GM21367 (cell line): ENCODE measurements at regions not wholly inside any gene's neighbourhood (a gene's known extent, or its start where the extent isn't known, plus 50 kb on each side); places are given as distances from the start of the nearest gene placed in this dataset.

Experiments
- ATAC-seq: cut with Tn5 transposase; IDR thresholded peaks from one replicate; pipeline ENCODE4 v1.9.1; 2021; ENCODE audit not compliant: unreplicated experiment

DNA sequence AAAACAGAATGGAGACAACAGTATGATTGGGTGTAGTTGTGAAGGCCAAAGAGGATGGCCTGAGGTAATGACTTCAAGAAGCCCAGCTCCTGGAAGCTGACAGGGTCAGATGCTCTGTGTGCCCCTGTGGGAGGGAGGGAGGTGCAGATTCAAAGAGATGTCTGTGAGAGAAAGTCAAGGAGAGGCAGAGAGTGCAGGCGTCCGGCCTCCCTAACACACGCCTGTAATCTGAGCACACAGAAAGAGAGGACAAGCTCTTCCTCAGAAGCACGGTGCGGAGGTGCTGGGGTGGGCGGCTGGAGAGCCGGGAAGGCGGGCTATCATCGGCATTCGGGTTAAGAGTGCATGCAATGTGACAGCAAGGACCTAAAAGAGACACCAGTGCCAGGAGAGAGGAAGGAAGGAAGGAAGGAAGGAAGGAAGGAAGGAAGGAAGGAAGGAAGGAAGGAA lies 238.2 kb upstream of the HES1 start:
- no peak for ATAC-seq

DNA sequence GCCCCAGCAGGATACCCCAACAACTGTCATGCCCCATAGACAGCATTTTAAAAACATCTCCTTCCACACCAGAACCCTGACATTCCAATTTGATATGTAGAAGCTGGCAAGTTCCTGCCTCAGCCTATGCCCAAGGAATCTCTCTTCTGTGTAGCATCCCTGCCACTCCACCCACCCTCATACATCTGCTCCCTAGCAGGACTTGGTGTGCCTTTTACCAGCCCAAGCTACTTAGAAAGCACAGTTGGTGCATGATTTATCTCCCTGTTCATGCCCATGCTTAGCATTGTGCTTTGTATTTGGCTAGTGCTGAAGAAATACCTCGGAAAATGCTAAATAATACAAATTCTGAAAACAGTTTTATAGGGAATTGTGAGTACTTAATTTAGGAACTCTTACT lies 236.9 kb upstream of the HES1 start:
- no peak for ATAC-seq

DNA sequence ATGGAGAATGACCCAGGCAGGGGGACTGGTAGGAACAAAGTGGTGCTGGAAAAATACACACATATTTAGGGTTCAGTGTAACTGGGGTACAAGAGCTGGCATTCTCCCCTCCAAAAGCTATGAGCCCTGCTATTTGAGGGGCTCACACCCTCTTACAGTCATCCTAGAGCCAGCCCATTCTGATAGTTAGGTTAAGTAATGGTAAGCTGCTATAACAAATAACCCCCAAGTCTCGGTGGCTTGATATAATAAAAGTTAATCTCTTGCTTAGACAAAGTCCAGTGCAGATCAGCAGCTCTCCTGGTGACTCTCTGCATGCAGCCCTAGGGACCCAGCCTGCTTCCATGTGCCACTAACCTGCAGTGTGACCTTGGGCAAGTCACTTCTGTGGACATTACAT lies 234.9 kb upstream of the HES1 start:
- ATAC-seq, result no peak

DNA sequence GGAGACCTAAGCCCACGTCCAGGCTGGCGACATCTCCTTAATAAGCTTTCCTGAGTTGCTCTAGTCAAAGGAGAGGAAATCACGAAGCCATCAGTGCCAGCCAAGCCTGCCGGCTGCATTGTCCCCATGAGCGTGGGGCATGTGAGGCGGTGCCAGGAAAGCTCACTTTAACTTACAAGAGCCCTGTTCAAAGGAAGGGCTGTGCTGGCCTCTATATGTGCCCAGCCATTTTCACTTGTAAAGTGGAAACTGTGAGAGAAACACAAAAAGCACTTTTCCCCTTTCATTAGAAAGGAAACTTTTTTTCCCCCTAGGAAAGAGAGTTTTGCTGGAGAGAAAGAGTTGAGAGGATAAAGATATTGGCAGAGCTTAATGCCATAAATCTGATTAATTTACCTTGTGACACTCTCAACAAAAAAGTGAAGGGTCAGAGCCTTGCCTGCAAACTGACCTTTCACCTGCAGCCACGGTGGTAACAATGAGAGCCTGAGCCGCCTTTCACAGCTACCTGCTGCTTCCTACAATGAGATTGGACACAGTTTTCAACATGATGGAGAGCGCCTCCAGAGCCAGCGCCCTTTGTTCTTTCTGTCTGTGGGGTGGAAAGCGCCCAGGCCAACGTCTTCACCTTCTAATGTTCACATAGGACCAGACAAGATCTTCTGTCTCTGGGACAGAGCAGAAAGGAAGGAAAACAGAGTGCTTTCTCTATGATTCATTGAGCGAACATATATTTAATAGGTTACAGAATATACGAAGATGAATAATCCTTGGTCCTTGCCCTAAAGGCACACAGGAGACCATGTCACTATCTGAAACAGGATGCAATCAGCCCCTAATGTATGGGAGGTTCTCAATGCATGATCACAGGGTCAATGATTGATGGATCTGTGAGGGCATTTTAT lies 233.1 kb upstream of the HES1 start:
- no peak for ATAC-seq

DNA sequence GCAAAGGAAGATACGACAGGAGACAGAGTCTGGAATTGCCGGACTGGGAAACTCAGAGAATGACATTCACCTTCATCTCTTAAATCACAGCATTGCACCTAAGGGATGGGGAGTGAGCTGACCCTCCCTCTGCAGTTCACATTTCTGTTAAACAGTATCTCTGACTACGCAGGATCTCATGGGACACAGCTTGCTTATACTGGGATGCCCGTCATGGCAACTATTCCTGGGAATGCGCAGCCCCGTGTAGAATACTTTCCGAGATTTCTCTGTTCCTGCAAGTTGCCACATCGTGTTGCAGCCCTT lies 232.5 kb upstream of the HES1 start:
- no peak for ATAC-seq

DNA sequence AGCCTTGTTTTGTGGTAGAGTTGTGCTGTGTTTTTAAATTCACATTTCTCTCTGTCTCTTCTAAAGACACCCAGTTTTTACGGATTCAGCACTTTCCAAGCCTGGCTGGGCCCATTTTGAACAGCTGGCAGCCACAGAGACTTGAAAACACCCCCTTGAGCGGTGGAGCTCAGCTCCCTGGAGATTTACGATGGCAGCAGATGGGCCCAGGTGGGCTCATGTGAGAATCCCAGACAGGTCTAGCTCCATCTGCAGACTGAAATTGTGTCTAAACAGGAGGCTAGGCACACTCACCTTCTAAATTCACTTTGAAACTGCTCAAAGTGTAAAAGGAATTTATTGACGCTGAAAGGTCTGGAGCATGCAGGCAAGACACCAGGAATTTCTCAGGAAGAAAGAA lies 232.0 kb upstream of the HES1 start:
- ATAC-seq, result no peak

DNA sequence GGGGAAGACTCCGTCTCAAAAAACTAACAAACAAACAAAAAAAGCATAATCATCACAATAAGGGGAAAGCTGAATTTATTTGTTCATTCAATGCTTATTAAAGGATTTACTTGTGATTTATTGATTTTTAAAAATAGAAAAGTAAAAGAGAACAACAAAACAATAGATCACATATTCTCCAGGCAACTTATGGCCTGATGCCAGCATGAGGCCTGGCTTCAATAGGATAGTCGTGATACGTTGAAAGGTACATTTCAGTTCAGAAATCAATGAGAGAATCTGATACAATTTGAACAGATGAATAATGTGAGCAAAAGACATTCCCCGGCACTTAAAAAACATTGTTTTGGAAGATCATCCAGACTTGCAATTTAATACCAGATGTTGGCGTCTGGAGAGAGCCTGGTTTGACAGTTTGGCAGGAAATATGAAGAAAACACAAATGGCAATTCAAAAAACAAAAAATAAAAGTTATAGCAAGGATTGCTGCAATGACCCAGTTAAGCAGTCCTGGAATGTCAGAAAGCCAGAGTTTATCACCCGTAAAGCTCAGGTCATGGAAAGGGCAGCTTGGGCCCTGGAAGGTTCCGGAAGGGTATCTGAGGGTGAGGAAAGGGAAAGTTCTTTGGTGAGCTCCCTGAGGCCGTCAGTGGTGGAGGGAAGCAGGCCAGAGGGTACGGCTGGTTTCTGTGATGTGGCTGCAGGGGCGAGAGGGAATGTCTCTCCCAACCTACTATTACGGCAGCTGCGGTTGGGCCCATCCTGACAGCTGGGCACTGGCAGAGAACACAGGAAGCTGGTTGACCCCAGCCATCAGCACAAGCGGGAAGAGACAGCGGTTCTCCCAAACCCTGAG lies 230.2 kb upstream of the HES1 start:
- no peak for ATAC-seq

DNA sequence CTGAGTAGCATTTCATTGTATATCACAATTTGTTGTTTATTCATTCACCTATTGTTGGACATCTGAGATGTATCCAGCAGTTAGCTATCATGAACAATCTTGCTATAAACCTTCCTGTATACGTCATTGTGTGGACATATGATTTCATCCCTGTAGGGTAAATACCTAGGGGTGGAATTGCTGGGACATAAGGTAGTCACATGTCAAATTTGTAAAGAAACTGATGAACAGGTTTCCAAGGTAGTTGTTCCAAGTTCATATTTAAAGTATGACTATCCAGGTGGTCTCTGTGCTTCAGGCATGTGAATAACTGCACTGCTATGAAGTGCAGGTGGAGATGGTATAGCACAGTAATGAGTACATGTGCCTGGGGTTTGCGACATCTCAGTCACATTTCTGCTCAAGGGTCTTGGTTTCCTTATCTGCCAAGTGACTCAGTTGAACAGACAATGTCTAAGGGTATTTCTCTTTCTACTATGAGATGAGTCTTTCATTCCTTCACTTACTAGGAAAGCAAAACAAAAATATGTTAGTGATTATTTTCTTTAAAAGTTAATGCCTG lies 229.0 kb upstream of the HES1 start:
- no peak for ATAC-seq

DNA sequence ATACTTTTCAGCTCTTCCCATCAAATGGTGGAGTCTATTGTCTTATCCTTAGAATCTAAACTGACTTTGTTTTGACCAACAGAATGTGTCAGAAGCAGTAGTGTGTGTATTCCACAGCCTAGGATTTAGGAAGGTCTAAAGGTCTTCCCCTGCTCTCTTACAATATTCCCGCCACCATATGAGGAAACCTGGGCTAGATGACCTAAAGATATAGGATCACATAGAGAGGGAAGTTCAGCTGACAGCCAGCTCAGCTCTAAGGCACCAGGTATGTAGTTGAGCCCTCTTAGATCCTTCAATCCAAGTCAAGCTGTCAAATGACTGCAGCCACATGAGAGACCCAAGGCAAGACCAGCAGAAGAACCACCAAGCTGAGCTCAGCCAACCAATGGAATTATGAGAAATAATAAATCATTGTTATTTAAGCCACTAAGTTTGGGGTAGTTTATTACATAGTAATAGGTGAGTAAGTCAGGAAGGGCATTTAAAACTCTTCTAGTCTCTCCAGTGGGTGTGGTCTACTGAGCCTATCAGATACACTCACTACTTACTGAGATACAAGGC lies 227.7 kb upstream of the HES1 start:
- ATAC-seq, result no peak

DNA sequence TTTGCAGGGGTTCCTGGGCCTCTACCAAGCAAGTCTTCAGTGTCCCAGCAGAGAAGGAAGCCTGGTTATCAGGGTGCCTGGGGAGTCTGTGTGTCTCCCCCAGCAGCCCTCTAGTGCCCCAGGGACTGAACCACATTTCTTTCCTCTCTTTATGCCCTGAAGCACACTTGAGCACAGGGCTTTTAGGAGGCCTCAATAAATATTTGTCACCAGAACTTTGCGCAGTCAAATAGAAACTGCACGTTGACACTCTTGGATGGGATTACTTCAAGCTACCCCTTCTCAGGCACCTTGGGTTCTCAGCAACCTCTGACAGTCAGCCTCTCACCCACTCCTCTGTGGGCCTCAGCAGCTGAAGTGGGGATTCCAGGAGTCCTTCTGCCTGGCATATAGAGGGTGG lies 226.6 kb upstream of the HES1 start:
- ATAC-seq, result peak; percentile 68

DNA sequence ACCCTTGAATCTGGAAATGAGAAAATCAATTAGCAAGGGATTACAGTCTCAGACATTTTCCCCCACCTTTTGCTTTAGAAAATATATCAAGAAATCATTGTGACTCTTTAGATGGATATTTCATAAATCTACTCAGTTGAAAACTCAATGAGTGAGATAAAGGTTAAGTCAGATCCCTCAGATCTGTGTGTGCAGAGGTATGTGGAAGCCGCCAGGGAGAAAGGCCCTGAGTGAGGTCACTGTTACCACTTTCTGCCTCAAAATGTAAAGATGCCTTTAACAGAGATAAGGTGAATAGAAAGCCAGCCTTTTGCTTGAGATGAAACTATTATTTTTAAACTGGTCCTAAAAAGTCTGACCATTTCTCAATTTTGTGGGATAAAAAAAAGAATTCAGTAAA lies 225.6 kb upstream of the HES1 start:
- ATAC-seq, result no peak

DNA sequence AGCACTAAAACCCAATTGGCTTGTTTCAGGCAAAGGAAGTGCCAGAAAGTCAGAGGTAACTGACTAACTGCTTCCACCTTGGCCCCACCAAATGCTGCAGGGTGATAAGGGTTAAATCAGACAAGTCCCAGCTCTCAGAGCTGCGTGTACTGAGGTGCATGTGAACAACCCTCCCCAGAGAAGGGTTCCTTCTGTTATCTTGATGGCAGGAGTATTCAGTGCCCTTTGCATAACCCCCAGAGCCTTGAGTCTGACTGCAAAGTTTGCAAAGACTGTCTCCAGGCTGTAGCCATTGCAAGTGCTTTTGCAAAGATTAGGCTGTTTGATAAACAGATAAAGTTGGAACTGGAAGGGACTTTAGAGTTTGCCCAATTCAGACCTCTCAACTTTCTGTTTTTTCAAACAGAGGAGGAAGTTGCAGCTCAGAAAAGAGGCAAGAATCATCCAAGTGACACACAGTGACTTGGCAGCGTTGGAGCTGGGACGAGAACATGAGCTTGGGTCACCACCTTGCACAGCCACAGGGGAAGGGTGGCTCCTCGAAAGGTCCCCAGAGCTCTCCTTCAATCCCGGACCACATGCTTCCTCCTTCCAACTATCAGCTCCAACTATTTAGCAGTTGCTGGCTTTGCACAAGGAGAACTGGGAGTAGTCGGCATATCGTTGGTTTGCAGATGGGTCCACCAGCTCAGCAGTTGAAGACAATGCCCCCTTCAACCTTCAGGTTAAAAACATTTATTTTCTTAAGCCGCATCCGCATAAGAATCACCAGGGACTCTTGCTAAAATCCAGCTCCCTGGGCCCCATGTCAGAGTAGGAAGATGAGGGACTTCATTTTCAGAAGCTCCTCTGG lies 224.8 kb upstream of the HES1 start:
- no peak for ATAC-seq

DNA sequence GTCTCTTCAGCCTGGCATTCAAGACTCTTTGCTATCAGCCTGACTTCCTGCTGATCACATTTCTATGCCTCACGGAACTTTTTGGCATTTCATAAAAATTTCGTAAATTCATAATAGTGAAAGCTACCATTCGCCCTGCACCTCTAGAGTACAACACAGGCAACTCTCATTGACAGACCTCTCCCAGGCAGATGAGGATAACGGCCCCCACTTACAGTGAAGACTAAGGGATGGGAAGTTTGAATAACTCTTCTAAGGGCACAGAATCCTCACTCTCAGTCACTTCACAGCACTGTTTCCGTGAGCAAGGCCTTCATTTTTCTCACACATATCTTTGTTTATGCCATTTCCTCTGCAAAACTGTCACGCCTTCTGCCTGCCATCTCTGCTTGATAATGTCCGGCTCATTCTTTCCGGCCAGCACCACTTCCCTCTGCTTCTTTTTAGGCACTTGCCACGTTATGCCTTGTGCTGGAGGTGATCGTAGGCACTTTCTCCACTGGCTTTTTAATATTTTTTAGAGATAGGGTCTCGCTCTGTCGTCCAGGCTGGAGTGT lies 224.1 kb upstream of the HES1 start:
- no peak for ATAC-seq

DNA sequence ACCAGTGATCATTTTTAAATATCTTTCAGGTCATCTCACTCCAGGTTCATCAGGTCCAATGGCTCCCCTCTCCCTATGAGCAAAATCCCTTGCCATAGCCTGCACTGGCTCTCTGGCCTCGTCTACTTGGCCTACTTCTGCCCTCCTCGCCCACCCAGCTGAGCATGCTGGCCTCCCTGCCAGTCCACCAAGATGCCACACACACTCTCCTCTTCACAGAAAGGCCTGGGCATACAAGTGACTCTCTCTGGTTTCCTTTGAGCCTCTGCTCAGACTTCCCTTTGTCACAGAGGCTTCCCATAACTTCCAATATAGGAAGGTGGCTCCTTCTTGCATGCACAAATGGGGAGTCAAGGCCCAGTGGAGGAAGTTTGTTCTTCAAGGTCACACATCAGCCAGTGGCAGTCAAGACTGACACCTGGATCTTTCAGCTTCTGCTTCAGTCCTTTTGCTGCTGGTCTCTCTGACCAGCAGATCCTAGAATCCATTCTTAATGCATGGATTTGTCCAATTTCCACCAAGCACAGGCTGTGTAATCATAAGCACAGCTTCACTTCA lies 223.2 kb upstream of the HES1 start:
- no peak for ATAC-seq

DNA sequence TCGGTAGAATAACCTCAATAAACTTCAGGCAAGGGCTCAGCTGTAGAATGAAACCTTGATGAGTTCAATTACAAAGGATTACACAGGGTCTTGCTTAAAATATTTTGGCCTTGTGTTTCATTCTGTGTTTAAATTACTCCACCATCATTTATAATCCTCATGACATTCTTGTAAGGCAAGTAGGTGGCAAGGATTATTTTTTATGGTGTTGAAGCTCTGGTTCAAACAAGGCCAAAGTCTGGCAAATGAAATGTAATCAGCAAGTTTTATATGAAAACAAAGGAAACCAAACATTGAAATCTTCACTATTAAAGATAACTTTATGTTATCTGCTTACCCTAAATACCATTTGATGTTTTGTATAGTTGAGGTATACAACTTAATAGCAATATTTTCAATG lies 221.3 kb upstream of the HES1 start:
- ATAC-seq, result no peak

DNA sequence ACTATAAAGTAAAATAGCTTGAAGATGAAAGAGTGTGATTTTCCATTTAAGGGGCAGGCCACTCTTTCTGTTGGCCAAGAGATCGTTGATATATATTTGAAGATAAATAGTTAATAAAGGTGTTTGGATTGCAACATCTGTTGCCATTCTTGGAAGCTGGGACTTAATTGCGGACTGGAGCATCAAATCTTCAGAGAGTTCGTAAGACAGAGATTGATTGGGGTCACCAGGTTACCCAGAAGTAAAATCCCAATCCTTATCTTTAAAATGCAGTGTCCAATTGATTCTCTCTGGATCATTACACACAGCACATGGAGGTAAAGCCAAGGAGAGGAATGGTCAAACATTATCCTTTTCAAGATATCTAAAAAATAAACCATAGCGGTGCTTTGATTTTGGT lies 220.8 kb upstream of the HES1 start:
- no peak for ATAC-seq

DNA sequence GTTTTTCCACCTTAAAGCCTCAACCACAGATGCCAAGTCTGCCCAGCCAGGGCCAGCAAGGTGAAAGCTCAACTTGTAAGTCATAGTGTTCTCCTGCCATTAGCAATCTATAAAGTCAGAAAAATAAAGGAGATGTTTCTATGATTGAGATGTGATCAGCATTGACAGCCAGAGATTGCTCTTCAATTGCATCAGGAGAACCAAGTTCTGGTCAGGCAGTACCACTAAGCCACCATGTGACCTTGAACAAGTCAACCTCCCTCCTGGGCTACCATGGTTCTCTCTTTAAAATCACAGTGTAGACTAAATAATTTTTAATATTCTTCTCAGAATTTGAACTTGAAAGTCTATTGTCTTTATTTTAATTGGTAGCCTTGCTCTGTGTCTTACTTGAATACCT lies 220.3 kb upstream of the HES1 start:
- ATAC-seq, result no peak

DNA sequence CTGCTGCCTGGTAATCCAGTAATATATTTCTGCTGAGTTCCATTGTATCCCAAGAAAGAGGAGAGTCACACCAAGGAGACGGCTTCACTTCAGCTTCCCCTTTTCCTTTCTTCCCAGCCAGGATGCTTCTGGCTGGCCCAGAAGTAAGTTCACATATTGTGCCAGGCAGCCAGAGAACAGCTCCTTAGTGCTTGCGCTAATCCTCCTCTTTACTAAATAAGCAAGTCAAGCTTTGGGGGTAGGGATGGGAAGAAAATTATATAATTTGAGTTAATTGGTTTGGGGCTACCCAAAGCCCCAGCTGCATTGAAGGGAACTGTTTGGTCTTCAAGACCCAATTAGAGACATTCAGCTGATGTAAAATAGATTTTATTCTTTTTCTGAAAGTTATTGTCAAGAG lies 218.8 kb upstream of the HES1 start:
- no peak for ATAC-seq

DNA sequence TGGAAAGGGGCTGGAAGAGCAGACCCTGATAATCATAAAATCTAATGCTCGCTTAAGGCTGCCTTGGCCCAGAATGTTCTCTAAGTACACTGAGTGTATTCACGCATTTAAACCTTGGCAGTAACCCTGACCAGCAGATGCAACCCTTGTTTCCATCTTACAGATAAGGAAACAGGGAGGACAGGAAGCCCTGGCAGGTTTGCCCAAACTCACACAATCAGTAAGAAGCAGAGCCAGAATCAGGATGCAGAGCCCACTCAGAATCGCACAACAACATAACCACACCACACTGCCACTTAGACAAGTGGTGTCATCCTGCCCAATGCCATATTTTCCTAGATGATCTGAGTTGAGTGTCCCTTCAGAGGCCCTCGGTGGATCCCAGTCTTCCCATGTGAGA lies 214.5 kb upstream of the HES1 start:
- no peak for ATAC-seq
